GM18861 (cell line): ENCODE measurements at regions not wholly inside any gene's neighbourhood (a gene's known extent, or its start where the extent isn't known, plus 50 kb on each side); places are given as distances from the start of the nearest gene placed in this dataset.
"Not testable (repeated sequence)": the region's sequence is repeated elsewhere in the genome, so short reads cannot be mapped to it uniquely, and the experiment has no call there.

Experiments
- ATAC-seq: cut with Tn5 transposase; IDR thresholded peaks from one replicate; pipeline ENCODE4 v1.9.1; 2021; ENCODE audit not compliant: unreplicated experiment

DNA sequence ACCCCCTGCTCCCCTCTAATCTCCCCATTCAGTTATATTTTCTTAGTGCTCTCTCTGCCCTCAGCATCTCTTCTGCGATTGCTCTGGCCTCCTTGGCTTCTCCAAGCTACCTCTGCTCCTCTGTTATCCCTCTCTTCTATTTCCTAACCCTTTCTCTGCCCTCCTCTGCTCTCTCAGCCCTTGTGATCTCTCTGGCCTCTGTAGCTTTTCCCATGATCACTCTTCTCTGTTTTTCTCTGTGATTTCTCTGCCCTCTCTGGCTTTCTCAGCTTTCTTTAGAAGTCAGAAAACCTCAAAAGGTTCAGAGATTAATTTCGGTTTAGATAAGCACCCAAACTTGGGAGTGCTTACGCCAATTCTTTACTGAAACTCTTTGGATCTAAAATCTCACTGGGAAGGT lies 795.0 kb downstream of the DIAPH3 start:
- ATAC-seq: no peak

DNA sequence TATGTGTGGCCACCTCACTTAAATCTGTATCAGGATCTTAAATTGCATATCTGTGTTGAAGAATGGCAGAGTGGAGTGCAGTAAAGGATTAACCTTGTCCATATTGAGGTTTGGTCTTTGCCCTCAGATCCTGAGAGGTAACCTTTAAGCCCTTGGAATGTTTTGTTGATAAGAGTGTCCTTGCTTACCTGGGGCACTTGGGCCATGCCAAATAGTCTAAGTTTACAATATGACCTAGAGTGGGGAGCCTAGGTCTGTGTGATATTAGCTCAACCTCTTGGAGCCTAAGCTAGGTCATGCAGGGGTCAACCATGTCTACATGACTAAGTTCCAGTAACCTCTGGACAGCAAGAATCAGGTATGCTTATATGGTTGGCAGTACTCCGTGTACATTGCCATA lies 792.5 kb downstream of the DIAPH3 start:
- ATAC-seq: no peak

DNA sequence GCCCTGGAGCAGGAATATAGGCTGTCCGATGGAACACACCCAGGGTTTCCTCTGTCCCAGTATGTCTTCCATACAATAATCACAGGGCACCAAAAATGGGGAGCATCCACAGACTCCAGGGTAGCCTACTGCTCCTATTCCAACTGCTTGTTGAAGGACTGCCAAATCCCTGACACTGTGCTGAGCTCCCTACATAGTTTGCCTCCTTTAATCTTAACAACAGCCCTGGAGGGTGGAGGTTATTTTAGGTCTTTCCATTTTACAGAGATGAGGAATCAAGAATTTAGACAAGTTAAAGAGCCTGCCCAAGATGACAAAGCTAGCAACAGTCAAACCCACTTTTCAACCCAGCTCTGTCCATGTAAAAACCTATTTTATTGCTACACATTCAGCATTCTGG lies 790.4 kb downstream of the DIAPH3 start:
- ATAC-seq: no peak

DNA sequence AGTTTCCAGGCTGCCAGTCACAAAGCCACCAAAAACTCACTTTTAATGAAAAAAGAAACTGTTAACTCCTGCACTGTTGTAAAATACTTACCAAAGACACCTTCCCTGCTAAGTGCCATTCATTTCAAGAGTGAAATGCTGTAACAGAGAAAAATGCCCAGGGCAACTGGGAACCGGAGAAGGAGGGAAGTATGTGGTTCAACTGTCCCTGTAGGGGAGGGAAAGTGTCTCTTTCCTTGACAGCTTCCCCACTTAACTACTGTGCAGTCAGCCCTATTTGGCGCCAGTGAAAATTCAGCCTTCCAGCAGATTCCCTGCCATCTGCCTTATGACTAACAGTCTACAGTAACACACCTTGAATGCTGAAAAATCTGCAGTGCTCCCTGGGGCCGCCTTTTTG lies 789.0 kb downstream of the DIAPH3 start:
- ATAC-seq: no peak

DNA sequence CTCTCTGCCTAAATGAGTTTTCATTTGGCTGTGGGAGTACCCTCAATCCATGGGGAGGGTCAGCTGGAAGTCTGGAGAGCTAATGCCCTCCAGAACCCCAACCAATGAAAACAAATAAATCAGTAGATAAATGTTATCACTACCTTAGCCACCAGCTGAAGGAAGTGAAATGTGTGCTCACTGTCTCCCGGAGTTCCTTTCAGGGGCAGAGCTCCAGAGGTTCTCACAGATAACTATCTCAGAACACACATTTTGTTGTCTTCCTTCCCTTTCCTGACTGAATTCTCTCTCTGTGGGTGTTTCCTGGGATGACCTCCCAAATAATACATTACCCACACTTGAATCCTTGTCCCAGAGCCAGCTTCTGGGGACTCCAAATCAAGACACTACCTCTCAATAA lies 779.6 kb downstream of the DIAPH3 start:
- no peak for ATAC-seq

DNA sequence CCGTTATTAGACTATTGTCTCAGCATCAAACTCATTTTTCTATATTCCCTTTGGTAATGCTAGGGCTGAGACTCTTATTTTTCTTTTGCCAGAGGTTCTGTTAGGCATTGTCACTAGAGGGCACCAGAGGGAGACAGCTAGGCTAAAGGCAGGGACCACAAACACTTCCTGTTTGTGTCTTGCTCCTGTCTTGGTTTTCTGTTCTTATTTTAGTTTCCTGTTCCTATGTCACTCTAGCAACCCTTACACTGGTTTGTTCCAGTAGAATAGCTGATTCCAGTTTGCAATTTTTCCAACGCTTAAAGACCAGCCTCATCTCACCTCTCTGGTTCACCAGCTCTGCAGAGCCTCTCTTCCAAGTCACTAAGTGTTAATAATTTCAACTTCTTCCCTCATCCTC lies 772.0 kb downstream of the DIAPH3 start:
- ATAC-seq: peak; percentile 99

DNA sequence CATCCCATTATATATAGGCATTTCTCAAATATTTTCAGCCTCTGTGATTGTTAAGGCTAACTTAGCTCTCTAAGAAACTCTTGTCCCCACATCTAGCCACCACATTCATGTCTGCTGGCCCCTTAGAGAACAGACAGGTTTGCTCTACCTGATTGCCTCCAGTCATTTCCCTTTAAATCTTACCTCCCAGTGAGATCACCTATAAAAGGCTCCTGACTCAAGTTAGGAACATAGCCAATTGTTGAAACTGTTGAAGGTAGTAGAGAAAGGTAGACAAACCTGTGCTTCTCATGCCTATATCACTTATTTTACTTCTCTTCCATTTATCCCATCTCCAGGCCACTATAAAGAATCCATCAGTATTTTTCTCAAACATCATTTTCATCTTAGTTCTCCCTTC lies 771.4 kb downstream of the DIAPH3 start:
- no peak for ATAC-seq

DNA sequence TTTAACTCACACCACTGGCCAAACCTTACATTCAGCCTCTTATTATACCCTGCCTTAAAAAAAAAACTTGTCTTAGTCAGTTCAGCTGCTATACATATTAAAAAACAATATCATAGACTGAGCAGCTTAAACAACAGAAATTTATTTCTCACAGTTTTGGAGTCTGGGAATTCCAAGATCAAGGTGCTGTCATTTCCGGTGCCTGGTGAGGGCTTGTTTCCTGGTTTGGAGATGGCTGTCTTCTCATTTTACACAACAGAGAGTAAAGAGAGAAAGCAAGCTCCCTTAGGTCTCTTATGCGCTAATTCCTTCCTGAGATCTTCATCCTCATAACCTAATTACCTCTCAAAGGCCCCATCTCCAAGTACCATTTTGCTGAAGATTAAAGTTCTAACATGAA lies 769.2 kb downstream of the DIAPH3 start:
- ATAC-seq: no peak

DNA sequence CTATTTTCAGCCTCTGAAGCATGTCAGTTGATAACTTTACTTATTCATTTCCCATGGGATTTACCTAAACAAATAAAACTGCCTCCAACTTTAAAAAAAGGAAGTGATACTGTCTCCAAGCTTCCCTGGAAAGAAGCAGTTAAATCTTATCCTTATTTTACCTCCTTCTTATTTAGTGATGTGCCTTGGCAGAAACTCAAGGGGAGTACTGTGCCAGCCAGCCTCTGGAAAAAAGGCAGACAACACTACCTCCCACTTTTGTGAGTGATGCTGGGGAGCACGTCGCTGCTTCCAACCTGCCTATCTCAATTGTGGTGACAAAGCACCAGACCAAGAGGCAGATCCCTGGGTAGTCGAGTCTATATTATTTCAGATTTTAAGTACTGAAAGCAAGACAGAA lies 765.6 kb downstream of the DIAPH3 start:
- ATAC-seq: no peak

DNA sequence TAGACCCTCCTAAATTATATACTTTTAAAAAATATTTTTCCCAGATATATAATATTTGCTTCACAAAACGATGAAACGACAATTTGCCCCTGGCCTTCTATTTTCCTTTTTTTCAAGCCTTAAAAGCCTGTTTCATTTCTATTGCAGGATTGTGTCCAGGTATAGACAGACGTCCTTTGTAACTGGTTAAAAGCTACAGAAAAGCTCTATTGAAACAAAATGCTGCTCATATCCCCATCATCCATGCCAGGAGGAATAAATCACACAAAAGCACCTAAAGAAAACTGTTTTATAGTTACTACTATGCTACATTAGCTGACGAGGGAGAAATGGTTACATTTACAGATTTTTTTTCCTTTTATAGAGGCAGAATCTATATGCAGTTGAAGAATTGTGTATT lies 765.1 kb downstream of the DIAPH3 start:
- no peak for ATAC-seq

DNA sequence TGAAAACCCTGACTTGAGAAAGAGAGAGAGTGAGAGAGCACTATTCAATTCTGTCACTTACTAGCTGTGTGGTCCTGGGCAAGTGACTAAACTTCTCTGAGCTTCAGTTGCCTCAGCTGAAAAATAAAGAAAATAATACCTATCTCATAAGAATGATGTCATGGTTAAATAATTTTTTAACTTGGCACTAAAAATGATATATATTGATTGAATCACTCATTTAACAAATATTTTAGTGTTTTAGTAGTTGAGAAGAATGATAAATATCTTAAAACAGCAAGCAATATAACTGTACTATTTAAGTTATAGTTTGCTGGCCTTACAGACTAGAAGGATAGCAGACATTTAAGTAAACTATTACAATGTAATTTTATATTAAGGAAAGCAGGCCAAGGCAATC lies 764.2 kb downstream of the DIAPH3 start:
- ATAC-seq: no peak

DNA sequence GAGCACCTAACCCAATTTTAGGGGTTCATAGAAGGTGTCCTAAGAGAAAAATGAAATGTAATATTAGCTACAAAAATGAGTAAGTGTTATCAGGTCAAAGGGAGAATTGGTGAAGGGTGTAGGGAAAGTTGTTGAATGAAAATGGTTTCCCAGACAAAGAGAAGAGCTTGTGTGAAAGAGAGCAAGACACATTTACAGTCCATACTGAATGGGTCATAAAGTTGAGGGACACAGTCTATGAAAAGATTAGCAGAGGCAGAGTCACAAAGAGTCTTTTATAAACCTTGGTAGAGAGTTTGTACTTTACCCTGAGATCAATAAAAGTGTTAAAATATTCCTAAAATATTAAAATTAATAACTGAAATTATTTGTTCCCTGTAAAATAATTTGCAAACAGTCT lies 759.4 kb downstream of the DIAPH3 start:
- no peak for ATAC-seq

DNA sequence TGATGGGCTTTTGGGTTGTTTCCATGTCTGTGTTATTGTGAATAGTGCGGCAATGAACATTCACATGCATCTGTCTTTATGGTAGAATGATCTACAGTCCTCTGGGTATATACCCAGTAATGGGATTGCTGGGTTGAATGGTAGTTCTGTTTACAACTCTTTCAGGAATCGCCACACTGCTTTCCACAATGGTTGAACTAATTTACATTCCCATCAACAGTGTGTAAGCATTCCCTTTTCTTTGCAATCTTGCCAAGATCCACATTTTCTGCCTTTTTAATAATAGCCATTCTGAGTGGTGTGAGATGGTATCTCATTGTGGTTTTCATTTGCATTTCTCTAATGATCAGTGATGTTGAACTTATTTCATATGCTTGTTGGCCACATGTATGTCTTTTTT lies 756.5 kb downstream of the DIAPH3 start:
- not testable (repeated sequence) for ATAC-seq

DNA sequence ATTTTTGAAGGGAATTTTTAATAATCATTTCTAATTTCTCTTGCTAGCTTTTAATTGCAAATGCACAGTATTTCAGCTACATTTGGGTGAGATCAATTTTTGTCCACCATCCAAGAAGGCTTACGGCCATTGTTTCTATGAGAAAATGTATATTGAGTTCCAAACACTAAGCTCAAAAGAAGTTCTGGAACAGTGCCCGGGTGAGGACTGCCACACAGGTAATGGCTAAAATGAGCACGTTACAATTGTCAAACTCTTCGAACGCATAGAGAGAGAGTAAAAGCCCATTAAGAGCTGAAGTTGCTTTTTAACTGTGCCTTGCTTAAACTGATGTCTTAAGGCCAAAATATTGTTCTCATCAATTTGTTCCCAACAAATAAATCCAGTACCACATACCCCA lies 755.0 kb downstream of the DIAPH3 start:
- no peak for ATAC-seq

DNA sequence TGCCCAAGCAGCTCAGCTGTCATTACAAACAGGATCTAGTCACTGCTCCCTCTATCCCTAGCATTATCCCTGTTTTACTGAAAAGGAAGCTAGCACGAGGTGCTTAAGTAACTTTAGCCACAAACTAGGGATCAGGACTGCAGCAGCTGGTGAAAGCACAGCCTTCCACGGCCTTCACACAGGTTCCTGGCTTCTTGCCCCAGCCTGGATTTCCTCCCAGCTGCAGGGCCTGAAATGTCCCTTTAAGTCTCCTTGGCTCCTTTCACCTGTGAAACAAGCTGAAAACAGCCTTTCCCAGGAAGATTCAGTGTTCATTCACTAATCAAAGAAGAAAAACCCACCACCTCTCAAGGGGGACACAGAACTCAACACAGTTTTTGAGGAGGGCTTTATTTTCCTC lies 754.5 kb downstream of the DIAPH3 start:
- ATAC-seq: no peak

DNA sequence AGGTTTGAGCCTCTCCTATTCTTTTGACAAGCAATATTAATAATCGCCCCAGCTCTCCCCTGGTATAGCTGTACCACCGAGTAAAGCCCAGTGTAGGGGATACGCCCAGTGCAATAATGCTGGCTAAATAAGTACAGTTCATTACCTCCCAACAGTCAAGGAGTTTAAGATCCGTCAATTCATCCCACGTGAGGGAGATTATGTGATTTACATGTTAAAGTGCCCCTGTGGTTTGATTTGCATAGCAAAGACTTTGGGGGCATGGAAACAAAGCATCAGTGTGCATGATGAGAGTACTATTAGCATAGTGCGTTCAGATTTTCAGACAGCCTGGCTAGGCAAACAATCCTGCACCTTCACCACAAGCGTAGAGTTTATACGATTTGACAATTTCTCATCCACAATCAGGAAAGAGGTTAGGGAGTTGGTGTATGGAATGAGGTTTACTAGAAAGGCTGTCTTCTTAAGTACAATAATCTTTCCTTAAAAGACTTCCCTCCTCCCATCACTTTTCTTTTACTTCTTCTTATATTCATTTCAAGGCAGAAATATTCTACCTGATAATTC lies 754.0 kb downstream of the DIAPH3 start:
- no peak for ATAC-seq

DNA sequence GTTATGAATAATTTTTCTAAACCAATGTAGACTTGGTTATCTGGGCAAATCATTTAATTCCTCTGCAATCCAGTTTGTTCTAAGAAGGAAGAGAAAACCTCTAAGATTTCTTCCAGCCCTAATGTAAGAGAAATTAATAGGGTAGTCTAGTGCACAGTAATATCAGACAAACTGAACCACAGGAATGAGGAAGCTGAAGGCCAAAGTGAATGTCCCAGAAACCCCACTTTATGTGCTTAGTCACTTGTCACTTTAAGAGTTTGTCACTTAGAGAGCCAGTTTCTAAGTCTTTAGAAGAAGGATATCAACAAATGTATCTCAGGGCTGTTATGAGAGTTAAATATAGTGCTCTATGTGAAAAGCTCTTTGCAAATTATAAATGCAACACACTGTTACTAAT lies 750.6 kb downstream of the DIAPH3 start:
- ATAC-seq: peak; percentile 96

DNA sequence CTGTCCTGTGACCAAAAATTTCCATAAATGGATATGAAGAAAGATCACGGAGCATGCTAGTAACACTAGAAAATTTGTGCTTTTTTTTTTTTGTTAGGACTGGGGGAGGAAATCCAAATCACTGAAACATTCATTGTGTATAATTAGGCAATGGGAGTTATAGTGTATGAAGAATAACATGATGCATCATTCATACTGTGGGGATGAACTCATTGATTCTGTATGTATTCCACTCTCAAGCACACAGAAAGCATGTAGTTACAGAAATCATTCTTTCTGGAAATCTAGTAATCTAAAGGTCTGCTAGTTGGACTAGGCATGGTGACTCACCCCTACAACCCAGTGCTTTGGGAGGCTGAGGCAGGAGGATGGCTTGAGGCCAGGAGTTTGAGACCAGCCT lies 749.7 kb downstream of the DIAPH3 start:
- no peak for ATAC-seq

DNA sequence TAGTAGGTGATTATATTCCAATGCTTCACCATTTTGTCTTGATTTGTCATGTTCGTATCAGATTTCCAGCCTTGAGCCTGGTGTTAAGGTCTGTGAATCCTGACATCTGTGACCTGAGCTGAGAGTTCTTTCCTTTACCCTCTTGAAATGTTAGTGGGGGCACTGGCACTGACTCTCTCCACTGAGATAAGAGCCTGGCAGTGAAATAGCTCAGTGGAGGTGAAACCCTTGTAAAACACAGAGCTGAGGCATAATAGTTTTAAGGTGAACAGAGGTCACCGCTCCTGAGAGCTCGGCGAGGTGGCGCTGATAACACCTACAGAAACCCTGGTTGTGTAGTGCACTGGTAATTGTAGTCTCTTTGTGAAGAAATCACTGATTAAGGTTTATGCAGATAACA lies 748.2 kb downstream of the DIAPH3 start:
- ATAC-seq: no peak

DNA sequence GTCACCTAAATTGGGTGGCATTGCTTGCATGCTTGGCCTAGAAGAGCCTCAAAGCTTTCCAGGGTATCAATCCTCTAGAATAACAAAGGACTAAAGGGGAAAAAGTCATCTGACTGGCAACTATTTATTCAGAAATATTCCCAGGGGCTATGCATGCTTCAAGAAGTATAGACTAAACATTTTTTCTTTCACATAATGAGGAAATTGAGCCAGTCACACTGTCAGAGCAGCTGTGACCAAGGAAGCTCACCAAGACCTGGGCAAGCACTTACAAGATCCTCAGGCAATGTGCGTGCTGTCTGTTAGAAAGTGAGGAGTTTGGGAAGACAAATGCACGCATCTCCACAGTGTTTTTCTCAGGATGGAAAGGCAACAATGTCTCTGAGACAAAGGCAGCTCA lies 747.2 kb downstream of the DIAPH3 start:
- no peak for ATAC-seq

DNA sequence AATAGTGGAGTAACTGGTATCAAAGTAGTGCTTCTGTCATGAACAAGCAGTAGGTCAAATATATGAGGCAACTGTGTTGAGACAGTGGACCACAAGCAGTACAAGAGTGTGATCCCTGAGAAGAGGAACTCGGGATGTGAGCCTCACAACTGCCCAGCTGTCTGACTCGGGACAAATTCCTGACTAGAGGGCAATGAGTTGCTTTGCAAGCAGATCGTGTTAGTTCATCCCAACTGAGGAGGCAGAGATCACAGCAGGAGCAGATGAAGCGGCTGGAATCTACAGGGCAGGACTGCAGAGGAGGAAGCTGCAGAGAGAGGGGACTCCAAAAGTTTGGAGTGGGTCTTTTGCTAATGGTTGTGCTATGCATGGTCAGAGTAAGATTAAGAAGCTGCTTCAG lies 741.1 kb downstream of the DIAPH3 start:
- no peak for ATAC-seq

DNA sequence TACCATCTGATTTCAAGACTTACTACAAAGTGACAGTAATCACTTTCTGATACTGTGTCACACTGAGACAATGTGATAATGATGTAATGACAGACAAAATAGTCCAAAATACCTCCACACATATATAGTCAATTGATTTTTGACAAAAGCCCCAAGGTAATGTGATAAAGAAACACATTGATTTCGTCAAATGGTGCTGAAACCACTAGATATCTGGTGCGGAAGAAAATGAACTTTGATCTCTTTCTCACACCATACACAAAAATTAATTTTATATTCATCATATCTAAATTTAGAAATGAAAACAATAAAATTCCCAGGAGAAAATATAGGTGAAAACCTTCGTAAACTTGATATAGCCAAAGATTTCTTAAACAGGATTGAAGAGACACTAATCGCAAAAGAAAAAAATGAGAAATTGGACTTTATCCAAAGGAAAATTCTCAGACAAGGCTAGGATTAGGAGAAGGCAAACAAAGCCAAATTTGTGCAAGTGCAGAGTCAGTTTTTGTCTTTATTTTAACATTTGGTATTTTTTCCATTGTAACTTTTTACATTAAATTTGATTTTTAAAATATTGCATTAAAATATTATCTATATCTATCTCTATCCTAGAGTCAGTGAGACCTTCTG lies 739.9 kb downstream of the DIAPH3 start:
- no peak for ATAC-seq

DNA sequence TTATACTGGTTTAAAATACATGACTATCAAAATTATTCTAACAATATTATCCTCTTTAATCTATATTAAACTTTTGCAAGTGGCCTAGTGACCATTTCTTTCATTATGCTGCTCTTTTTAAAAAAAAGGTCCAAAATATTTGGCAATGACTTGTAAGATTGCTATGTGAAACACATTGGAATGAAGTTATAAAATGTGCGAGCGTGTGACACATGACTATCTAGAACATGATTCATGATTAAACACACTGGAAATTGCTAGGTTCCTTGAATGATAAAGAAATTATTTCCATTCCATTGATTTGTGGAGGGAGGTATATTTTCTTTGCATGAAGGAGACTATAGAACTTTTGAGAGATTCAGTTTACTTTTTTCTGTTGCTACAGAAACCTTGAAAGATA lies 739.1 kb downstream of the DIAPH3 start:
- ATAC-seq: no peak
